ENCODE measurements at regions not wholly inside any gene's neighbourhood (a gene's known extent, or its start where the extent isn't known, plus 50 kb on each side); places are given as distances from the start of the nearest gene placed in this dataset.
A peak's percentile ranks its signal among the peaks of the same experiment; 100 is the strongest.

DNA sequence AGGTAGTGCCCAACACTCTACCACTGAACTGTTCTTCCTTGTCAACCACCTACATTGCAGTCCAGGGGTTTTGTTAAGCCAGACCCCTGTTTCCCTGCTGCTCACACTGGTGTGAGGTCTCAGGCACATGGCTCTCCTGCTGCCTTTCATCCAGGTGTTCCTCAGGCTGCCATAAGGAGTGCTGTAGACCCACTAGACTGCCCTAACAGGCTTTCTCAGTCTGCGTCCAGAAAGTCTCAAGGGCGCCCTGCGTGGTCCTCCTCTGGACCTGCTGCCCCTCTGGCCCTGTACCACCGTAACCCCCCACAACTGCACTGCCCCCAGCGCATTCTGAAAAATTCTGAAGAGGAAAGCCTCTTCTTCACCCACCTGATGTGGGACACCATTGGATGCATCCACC, 225.7 kb upstream of the ANKRD30A start:
- TF ChIP-seq, protein P1, sequence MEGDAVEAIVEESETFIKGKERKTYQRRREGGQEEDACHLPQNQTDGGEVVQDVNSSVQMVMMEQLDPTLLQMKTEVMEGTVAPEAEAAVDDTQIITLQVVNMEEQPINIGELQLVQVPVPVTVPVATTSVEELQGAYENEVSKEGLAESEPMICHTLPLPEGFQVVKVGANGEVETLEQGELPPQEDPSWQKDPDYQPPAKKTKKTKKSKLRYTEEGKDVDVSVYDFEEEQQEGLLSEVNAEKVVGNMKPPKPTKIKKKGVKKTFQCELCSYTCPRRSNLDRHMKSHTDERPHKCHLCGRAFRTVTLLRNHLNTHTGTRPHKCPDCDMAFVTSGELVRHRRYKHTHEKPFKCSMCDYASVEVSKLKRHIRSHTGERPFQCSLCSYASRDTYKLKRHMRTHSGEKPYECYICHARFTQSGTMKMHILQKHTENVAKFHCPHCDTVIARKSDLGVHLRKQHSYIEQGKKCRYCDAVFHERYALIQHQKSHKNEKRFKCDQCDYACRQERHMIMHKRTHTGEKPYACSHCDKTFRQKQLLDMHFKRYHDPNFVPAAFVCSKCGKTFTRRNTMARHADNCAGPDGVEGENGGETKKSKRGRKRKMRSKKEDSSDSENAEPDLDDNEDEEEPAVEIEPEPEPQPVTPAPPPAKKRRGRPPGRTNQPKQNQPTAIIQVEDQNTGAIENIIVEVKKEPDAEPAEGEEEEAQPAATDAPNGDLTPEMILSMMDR (IDR thresholded peaks at IDR 0.05; ENCODE audit: low read length, missing control alignments): no peak
- DNase-seq (ENCODE audit: low read depth): no peak

DNA sequence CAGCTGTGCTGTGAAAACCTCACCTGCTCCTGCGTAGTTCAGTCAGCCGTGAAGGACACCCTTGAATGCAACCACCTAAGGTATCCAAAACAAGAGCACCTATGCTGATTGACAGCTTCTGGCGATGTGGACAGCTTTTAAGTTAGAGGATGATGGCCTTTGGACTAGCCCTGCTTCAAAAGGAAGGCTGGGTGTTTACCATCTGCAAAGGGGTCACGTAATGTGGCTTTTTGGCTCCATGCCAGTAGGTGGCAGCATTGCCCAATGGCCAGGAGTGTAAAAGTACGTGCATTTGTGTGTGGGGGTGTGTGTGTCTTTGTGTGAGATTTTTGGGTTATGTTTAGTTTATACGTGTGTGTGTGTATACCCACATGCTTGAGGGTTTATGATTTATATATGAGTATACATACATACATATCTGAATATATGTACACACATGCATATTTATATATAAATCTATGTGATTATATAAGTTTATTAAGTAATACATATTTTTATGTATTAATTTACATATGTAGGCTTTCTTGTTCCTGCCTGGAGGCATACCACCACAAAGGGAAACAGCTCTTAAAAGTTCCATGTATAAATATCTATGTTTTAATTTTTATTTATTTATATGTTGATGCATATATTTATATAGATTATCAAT, 236.3 kb upstream of the ANKRD30A start:
- H3K4me3 ChIP-seq (replicated peaks; ENCODE audit: low read depth, low read length): no peak overlapping the region
- peak; percentile 29 for DNase-seq (ENCODE audit: low read depth)
- TF ChIP-seq, protein P1 (IDR thresholded peaks at IDR 0.05; ENCODE audit: low read length, missing control alignments): peak; percentile 1

More for the DNA sequence above, 225.7 kb upstream of the ANKRD30A start:
- no peak overlapping the region for H3K4me3 ChIP-seq (replicated peaks; ENCODE audit: low read depth, low read length)

DNA sequence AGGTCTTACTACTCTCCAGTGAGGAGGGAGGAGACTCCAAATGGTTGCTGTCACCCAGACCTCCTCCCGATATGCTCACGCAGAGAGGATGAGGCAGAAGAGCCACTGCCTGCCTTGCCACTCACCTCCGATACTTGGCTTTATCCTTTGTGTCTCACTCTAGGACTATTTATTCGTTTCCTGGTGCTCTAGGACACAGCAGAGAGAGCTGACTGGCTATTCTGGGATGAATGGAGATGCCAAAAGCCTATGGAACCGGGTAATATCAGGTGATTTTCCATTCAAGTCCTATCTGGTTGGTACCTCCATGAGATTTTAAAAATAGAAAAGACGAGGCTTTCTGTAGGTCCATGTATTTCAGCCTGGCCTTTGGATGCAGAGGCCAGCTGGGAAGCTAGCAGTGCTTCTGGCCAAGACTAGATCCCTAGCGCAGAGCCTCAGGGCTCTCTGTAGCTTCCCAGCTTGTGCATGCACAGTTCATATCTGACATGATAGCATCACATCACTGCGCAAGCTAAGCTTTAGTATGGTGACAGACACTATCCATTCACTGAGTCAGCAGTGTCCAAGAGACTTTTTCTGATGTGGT, 239.0 kb upstream of the ANKRD30A start:
- TF ChIP-seq, protein P1 (IDR thresholded peaks at IDR 0.05; ENCODE audit: low read length, missing control alignments): no peak
- H3K4me3 ChIP-seq (replicated peaks; ENCODE audit: low read depth, low read length): no peak overlapping the region
- no peak for DNase-seq (ENCODE audit: low read depth)

DNA sequence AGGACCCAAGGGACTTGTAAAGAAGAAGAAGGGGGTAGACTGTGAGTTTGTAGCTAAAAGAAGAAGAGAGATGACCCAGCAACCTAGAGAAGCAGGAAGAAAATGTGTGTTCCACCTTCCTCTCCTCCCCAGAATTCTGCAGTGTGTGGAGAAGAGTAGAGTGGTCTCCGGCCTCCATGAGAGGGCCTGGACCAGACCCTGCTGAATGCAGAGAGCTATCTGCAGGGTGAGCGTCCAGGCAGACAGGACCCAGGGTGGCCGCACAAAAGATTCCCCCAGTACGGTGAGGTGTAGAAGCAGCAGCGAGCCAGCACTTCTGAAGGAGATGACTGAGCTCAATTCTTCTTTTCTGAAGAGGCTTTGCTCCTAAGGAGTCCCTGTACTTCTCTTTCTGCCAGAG, 239.7 kb upstream of the ANKRD30A start:
- TF ChIP-seq, protein P1 (IDR thresholded peaks at IDR 0.05; ENCODE audit: low read length, missing control alignments): no peak

DNA sequence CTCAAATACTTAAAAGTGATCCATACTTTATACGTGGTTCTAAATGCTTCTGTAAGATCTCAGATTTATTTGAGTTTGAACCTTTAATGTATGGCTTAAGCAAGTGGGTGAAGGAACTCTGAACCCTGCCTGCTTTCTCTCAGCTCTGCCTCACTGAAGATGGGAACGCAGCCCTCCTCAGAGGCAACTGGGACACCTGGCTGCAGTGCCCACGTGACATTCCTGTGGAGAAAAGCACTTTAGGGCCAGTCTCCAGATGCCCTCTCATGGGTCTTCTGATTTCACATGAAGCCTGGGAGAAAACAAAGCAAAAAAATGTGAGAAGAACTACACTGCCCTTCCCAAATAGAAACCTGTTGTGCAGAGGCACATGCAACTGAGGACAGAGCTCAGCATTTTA, 242.6 kb upstream of the ANKRD30A start:
- TF ChIP-seq, protein P1 (IDR thresholded peaks at IDR 0.05; ENCODE audit: low read length, missing control alignments): no peak
- H3K4me3 ChIP-seq (replicated peaks; ENCODE audit: low read depth, low read length): no peak overlapping the region
- DNase-seq (ENCODE audit: low read depth): no peak

More for the DNA sequence above, 239.7 kb upstream of the ANKRD30A start:
- H3K4me3 ChIP-seq (replicated peaks; ENCODE audit: low read depth, low read length): no peak overlapping the region
- DNase-seq (ENCODE audit: low read depth): no peak

DNA sequence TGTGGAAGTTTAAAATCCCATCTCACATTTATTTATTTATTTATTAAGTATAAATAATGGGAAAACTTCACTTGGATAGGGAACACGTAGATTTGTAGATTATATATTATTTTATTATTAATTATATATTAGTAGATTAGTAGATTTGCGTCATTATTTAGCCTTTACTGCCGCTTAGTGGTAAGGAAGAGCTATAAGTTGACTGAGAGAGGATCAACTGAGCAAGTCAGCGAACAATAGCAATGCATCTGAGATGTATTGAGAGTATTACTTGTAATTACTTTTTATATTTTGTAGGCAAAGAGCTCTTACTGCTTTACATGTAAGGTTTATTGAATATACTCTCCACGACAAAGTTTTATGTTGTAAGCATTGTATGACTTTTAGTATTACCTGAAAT, 244.5 kb upstream of the ANKRD30A start:
- peak; percentile 60 for DNase-seq (ENCODE audit: low read depth)
- TF ChIP-seq, protein P1 (IDR thresholded peaks at IDR 0.05; ENCODE audit: low read length, missing control alignments): peak; percentile 69
- H3K4me3 ChIP-seq (replicated peaks; ENCODE audit: low read depth, low read length): no peak overlapping the region
